Trophoblast cell (in vitro differentiated cells and primary cell): ENCODE measurements at regions not wholly inside any gene's neighbourhood (a gene's known extent, or its start where the extent isn't known, plus 50 kb on each side); places are given as distances from the start of the nearest gene placed in this dataset.

Experiments
- DNase-seq, 2 donors: peaks; one replicate each; pipeline ENCODE4 v3.0.0-alpha.2; 2016
- H2AFZ ChIP-seq: 2 replicates; pipeline ENCODE4 v1.6.1; 2013; ENCODE audit warnings: low read length, moderate library complexity, mild to moderate bottlenecking; ENCODE audit not compliant: insufficient read depth, poor library complexity
- H2AK5ac ChIP-seq: 2 replicates; pipeline ENCODE4 v1.6.1; 2013; ENCODE audit warnings: mild to moderate bottlenecking, low read length
- H2BK120ac ChIP-seq: 2 replicates; pipeline ENCODE4 v1.6.1; 2013; ENCODE audit warnings: low read length, mild to moderate bottlenecking, moderate library complexity; ENCODE audit not compliant: insufficient read depth, poor library complexity
- H2BK12ac ChIP-seq: 2 replicates; pipeline ENCODE4 v1.6.1; 2013; ENCODE audit warnings: mild to moderate bottlenecking, low read length, moderate library complexity
- H2BK5ac ChIP-seq: 2 replicates; pipeline ENCODE4 v1.6.1; 2013; ENCODE audit warnings: low read length, low read depth, moderate library complexity, mild to moderate bottlenecking; ENCODE audit not compliant: poor library complexity
- H3K14ac ChIP-seq: 2 replicates; pipeline ENCODE4 v1.6.1; 2013; ENCODE audit warnings: mild to moderate bottlenecking, low read length
- H3K18ac ChIP-seq: 2 replicates; pipeline ENCODE4 v1.6.1; 2013; ENCODE audit warnings: mild to moderate bottlenecking, low read length
- H3K23ac ChIP-seq: 2 replicates; pipeline ENCODE4 v1.6.1; 2013; ENCODE audit warnings: low read length
- H3K27ac ChIP-seq: 2 replicates; pipeline ENCODE4 v1.5.1; 2013; ENCODE audit warnings: low read depth, mild to moderate bottlenecking, inconsistent platforms, low read length, moderate library complexity
- H3K27me3 ChIP-seq: 2 replicates; pipeline ENCODE4 v1.6.1; 2013; ENCODE audit warnings: inconsistent platforms, mild to moderate bottlenecking, low read length, moderate library complexity; ENCODE audit not compliant: insufficient read depth
- H3K36me3 ChIP-seq, 2 experiments: 1 replicate in 1 of 2; 2 replicates in 1 of 2; pipeline ENCODE4 v1.6.1; 2013; ENCODE audit warnings: low read length in 2 of 2, mild to moderate bottlenecking in 2 of 2, moderate library complexity in 1 of 2; ENCODE audit not compliant: insufficient read depth in 2 of 2, control insufficient read depth in 1 of 2
- H3K4ac ChIP-seq: 2 replicates; pipeline ENCODE4 v1.6.1; 2013; ENCODE audit warnings: low read depth, mild to moderate bottlenecking, low read length, moderate library complexity
- H3K4me1 ChIP-seq, 2 experiments: 1 replicate in 1 of 2; 2 replicates in 1 of 2; pipeline ENCODE4 v1.6.1; 2013; ENCODE audit warnings: low read length in 2 of 2, mild to moderate bottlenecking in 2 of 2, moderate library complexity in 1 of 2; ENCODE audit not compliant: insufficient read depth in 2 of 2, control insufficient read depth in 1 of 2
- H3K4me2 ChIP-seq: 2 replicates; pipeline ENCODE4 v1.6.1; 2013; ENCODE audit warnings: inconsistent platforms, mild to moderate bottlenecking, low read length, moderate library complexity
- H3K4me3 ChIP-seq: 2 replicates; pipeline ENCODE4 v1.5.1; 2013; ENCODE audit warnings: mild to moderate bottlenecking, low read depth, low read length, inconsistent platforms
- H3K79me1 ChIP-seq: one replicate; pipeline ENCODE4 v1.6.1; 2013; ENCODE audit warnings: low read length
- H3K79me2 ChIP-seq: 2 replicates; pipeline ENCODE4 v1.6.1; 2013; ENCODE audit warnings: low read length, mild to moderate bottlenecking; ENCODE audit not compliant: control insufficient read depth, insufficient read depth, poor library complexity
- H3K9ac ChIP-seq: 2 replicates; pipeline ENCODE4 v1.6.1; 2013; ENCODE audit warnings: mild to moderate bottlenecking, low read length
- H3K9me3 ChIP-seq: 2 replicates; pipeline ENCODE4 v1.6.1; 2013; ENCODE audit warnings: low read depth, mild to moderate bottlenecking, control low read depth, inconsistent platforms, low read length; ENCODE audit not compliant: insufficient read depth
- H4K12ac ChIP-seq: 2 replicates; pipeline ENCODE4 v1.6.1; 2013; ENCODE audit warnings: low read depth, mild to moderate bottlenecking, low read length, moderate library complexity
- H4K8ac ChIP-seq: 2 replicates; pipeline ENCODE4 v1.6.1; 2013; ENCODE audit warnings: low read depth, mild to moderate bottlenecking, low read length, moderate library complexity
- H4K91ac ChIP-seq: one replicate; pipeline ENCODE4 v1.6.1; 2013; ENCODE audit warnings: low read depth, mild to moderate bottlenecking, low read length, moderate library complexity
- WGBS: extraction: QIAGEN DNeasy Blood & Tissue Kit; methylation state at CpG from one replicate; pipeline ENCODE4 v1.1.7; 2013; ENCODE audit warnings: missing lambda C conversion rate; ENCODE audit not compliant: insufficient read length, insufficient coverage; ENCODE audit errors: extremely low coverage; 5-methylcytosine and 5-hydroxymethylcytosine counted together

DNA sequence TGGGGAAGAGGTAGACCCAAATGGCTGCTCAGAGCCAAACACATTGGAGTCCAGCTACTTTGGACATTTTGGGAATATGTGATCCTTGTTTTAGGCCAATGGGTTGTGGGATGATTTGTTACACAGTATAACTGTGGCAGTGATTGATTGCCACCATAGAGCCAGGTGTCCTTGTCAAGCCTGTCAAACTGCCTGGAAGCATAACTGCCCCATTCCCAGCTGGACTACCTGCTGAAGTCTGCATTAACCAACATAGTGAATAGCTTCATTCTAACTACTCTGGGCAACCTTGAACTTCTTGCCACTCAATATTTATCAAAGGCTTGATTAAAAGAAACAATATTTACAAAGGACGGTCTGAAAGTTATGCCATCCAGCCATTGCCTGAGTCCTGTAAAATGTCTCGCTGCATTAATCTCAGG is 164.7 kb downstream of the LINC00237 start:
- Histone ChIP-seq H3K79me1 (no peaks in the 10 kb centered on the region), H3K79me2 (no peaks in the 10 kb centered on the region), H3K4me1 (no peaks in the 10 kb centered on the region), H2AFZ (no peak overlapping the region), H2AK5ac (no peak overlapping the region), H3K4me2 (no peak overlapping the region), H3K9ac (no peak overlapping the region), H3K36me3 (no peaks in the 10 kb centered on the region), H4K91ac (no peak overlapping the region), H3K27me3 (no peaks in the 10 kb centered on the region), H2BK12ac (no peak overlapping the region), H3K4me3 (no peak overlapping the region), H4K12ac (no peak overlapping the region), H3K18ac (no peak overlapping the region), H4K8ac (no peak overlapping the region), H3K14ac (no peak overlapping the region), H2BK120ac (no peak overlapping the region), H3K27ac (no peak overlapping the region), H2BK5ac (no peak overlapping the region), H3K9me3 (no peaks in the 10 kb centered on the region), H3K4ac (no peak overlapping the region), H3K23ac (no peak overlapping the region)
- WGBS = no CpG with 5 or more reads among the region's 2 CpGs
- no peak for DNase-seq

DNA sequence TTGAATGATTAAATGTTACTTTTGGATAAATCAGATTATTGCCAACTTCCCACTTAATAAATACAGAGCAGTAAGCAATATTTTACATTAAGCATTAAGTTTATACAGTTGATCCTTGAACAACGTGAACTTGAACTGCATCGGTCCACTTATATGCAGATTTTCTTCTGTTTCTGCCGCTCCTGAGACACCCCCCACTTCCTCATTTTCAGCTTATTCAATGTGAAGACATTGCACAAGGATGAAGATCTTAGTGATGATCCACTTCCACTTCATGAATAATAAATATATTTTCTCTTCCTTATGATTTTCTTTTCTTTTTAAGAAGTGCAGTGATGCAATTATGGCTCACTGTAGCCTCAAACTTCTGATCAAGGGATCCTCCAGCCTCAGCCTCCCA is 167.2 kb downstream of the LINC00237 start:
- no peak overlapping the region for H2BK5ac ChIP-seq
- no peak overlapping the region for H3K23ac ChIP-seq
- H3K4ac ChIP-seq = no peak overlapping the region
- H2BK12ac ChIP-seq = no peak overlapping the region
- H3K79me2 ChIP-seq = no peaks in the 10 kb centered on the region
- H4K12ac ChIP-seq = no peak overlapping the region
- H3K27ac ChIP-seq = no peak overlapping the region
- no peak for DNase-seq
- no peaks in the 10 kb centered on the region for H3K79me1 ChIP-seq
- no peak overlapping the region for H3K14ac ChIP-seq
- no peaks in the 10 kb centered on the region for H3K27me3 ChIP-seq
- no peak overlapping the region for H3K18ac ChIP-seq
- H2AK5ac ChIP-seq = no peak overlapping the region
- no peaks in the 10 kb centered on the region for H3K4me1 ChIP-seq
- no peak overlapping the region for H4K8ac ChIP-seq
- no peaks in the 10 kb centered on the region for H3K9me3 ChIP-seq
- H3K36me3 ChIP-seq = no peaks in the 10 kb centered on the region
- H3K4me2 ChIP-seq = no peak overlapping the region
- H2AFZ ChIP-seq = no peak overlapping the region
- no peak overlapping the region for H2BK120ac ChIP-seq
- no CpG with 5 or more reads among the region's 3 CpGs for WGBS
- H4K91ac ChIP-seq = no peak overlapping the region
- H3K9ac ChIP-seq = no peak overlapping the region
- H3K4me3 ChIP-seq = no peak overlapping the region

DNA sequence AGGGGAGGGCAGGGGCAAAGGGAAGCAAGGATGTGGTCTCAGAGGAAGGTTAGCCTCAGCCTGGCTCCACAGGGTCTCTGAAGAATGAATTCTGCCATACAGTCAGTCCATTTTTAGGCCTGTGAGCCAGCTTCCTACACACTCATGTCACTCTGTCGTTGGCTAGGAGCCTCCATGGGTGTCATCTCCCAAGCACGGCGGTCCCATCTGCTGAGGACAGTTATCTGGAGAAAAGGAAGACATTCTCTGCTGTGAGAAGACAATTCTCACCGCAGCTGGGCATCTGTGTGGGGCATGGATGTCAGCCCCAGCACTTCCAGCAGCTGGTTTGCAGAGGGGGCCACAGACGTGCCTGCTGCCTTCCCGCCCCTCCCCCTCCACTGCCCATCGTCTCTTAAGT is 167.6 kb downstream of the LINC00237 start:
- no peak overlapping the region for H3K4me3 ChIP-seq
- no peak overlapping the region for H4K8ac ChIP-seq
- H4K12ac ChIP-seq = no peak overlapping the region
- no peak for DNase-seq
- no peak overlapping the region for H3K27ac ChIP-seq
- H2AFZ ChIP-seq = no peak overlapping the region
- H3K18ac ChIP-seq = no peak overlapping the region
- H3K4me1 ChIP-seq = no peaks in the 10 kb centered on the region
- H3K4me2 ChIP-seq = no peak overlapping the region
- no peak overlapping the region for H4K91ac ChIP-seq
- no peak overlapping the region for H2AK5ac ChIP-seq
- WGBS = no CpG with 5 or more reads among the region's 7 CpGs
- H3K36me3 ChIP-seq = no peaks in the 10 kb centered on the region
- no peaks in the 10 kb centered on the region for H3K9me3 ChIP-seq
- H3K79me1 ChIP-seq = no peaks in the 10 kb centered on the region
- no peak overlapping the region for H3K14ac ChIP-seq
- H3K23ac ChIP-seq = no peak overlapping the region
- no peak overlapping the region for H2BK120ac ChIP-seq
- H3K4ac ChIP-seq = no peak overlapping the region
- H3K27me3 ChIP-seq = no peaks in the 10 kb centered on the region
- no peak overlapping the region for H2BK12ac ChIP-seq
- H3K79me2 ChIP-seq = no peaks in the 10 kb centered on the region
- no peak overlapping the region for H3K9ac ChIP-seq
- no peak overlapping the region for H2BK5ac ChIP-seq

DNA sequence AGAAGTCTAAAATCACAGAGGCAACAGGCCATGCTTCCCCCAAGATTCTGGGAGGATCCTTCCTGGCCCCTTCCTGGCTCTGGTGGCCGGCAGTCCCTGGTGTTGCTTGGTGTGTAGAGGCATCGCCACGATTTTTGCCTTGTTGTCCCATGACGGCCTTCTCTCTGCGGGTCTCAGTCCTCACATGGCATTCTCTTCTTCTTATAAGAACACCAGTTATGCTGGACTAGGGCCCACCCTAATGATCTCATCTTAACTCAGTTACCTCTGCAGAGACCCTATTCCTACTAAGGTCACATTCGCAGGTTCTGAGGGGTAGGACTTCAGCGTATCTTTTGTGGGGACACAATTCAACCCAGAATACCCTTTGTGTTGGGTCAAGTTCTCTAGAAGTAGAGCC is 168.0 kb downstream of the LINC00237 start:
- no peak overlapping the region for H3K14ac ChIP-seq
- DNase-seq = no peak
- no peak overlapping the region for H2AK5ac ChIP-seq
- no peak overlapping the region for H2BK120ac ChIP-seq
- no peak overlapping the region for H3K4me2 ChIP-seq
- no peak overlapping the region for H3K23ac ChIP-seq
- H3K4ac ChIP-seq = no peak overlapping the region
- H3K18ac ChIP-seq = no peak overlapping the region
- H3K9me3 ChIP-seq = no peaks in the 10 kb centered on the region
- H2BK12ac ChIP-seq = no peak overlapping the region
- H3K36me3 ChIP-seq = no peaks in the 10 kb centered on the region
- no CpG with 5 or more reads among the region's 7 CpGs for WGBS
- no peaks in the 10 kb centered on the region for H3K4me1 ChIP-seq
- no peak overlapping the region for H2AFZ ChIP-seq
- H3K27ac ChIP-seq = no peak overlapping the region
- H3K27me3 ChIP-seq = no peaks in the 10 kb centered on the region
- H3K79me2 ChIP-seq = no peaks in the 10 kb centered on the region
- H3K9ac ChIP-seq = no peak overlapping the region
- no peak overlapping the region for H4K12ac ChIP-seq
- no peaks in the 10 kb centered on the region for H3K79me1 ChIP-seq
- no peak overlapping the region for H4K91ac ChIP-seq
- no peak overlapping the region for H2BK5ac ChIP-seq
- no peak overlapping the region for H3K4me3 ChIP-seq
- no peak overlapping the region for H4K8ac ChIP-seq
